T-helper 1 cell (primary cell): ENCODE measurements at regions not wholly inside any gene's neighbourhood (a gene's known extent, or its start where the extent isn't known, plus 50 kb on each side); places are given as distances from the start of the nearest gene placed in this dataset.

Source experiments
- DNase-seq, 5 donors: peaks; one replicate each; pipeline ENCODE4 v3.0.0-alpha.2; 2012 to 2020

DNA sequence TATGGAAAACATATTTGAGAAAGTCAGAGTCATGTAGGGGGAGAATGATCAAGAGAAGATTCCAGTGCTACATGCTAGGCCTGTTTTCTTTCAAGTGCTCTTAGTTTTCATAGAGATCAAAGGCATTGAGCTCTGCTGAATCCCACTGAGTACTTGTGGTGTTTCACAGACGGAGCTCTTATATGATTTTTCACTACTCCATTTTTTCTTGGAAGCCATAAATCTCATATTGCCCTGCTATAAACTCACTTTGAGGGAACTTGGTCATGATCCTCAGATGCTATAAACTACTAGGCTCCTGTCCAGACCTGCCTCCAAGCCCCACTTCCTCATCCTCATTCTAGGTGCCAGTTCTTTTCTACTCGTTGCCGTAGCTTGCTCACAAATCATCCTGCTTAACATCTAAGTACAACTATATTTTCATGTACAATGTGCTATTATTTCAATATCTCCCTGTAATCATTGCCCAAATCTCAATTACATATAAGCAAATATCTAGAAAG is 180.8 kb upstream of the CCDC179 start:
- DNase-seq: no peak

DNA sequence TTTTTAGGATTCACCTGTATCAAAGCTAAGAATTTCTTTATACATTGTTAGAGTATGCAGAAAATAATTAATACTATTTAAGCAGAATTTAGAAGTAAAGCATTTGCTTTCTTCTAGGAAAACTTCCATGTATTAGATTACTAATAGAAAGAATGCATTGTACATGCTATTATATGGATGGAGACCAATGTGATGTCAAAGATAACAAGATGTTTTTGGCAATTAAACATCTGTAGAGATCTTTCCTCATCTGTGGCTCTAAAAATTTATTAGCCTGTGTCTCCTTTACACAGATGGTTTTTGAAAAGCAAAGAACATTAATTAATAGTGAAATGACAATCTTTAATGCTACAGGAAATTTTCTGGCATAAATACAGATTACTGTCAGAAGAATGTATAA is 198.4 kb upstream of the CCDC179 start:
- DNase-seq: no peak

DNA sequence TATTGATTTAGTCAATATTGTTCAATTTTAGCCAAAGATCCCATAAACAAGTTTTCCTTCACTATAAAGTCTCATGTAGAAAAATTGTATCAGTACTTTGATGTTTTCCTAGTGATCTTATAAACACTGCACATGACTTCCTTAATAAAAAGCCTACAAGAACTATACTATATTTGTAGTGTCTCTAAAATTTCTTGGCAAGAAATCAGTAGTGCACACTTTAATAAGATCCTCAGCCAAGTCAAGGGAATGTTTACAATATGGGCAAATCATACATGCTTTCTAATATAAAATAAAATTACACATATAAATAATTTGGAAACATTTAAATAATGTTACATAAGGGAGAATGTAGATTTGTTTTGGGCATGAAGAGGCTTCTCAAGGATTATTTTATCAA is 203.0 kb upstream of the CCDC179 start:
- no peak for DNase-seq

DNA sequence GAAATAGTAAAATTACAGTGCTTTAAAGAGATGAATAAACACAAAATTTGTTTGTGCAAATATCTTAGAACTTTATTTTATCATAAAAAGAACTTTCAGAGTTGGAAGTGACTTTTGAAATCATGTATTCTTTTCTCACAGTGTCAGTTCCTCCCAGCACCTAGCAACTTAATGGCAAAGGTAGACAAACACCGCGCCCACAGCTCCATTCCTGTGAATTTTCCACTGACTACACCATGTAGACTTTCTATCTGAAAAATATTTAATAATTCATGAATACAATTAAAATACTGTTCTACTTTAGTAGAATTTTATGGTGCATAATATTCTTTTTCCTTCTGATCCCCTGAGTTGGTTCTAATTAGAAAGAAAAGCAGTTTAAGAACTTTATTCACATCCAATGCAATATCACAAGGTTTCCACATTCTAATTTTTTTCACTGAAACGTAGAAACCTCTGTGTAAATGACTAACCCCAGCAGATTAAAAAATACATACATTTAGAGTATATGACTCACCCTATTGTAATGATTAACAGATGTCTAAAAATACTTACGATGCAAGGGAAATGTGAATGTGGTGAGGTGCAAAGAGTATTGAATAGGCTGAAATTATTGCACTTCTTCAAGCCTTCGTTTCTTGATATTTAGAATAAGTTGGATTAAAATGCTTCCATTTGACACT is 218.2 kb upstream of the CCDC179 start:
- no peak for DNase-seq

DNA sequence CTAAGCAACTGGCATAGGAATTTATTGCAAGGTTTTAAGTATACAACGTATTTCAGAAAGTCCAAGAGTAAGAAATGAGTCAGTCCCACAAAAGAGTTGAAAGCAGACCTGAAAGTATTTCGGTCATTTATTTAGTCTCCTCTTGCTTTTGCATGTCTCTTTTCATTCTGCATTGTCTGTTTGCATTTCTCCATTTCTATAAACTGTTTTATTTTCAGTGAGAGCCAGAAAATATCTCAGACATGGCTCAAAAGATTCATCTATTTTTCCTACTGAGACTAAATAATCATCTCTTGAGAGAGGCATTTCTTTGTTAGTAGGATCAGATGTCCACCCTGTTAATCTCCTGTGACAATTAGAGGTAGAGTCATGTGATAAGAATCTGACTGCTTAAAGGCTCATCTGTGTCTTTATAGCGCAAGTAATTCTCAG is 219.1 kb upstream of the CCDC179 start:
- DNase-seq: no peak

DNA sequence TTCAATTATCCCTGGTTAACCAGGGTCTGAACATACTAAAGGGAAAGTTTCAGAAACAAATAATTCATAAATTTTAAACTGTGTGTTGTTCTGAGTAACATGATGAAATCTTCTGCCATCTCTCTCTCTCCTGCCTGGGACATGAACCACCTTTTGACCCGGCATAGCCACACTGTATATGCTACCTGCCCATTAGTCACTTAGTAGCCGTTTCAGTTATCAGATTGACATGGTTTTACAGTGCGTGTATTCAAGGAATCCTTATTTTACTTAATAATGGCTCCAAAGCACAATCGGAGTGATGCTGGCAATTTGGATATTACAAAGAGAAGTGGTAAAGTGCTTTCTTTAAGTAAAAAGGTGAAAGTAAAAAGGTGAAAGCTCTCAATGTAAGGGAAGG is 227.1 kb upstream of the CCDC179 start:
- DNase-seq: no peak

DNA sequence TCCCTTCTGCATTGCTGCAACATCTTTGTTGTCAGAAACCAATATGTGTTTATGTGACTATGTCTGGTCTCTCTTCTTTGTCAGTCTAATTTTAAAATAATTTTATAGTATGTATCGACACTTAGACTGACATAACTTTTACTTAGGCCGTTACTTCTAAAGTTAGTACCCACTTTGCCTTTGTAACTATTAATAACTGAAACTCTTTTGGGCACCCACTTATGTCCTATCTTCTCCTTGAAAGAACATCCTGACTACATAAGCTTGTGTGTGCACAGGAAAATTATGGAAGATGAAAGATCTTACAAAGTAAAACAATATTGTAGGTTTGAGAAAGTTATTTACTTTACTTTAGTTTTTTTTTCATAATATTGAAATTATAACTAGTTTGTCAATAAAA is 230.4 kb upstream of the CCDC179 start:
- DNase-seq: no peak

DNA sequence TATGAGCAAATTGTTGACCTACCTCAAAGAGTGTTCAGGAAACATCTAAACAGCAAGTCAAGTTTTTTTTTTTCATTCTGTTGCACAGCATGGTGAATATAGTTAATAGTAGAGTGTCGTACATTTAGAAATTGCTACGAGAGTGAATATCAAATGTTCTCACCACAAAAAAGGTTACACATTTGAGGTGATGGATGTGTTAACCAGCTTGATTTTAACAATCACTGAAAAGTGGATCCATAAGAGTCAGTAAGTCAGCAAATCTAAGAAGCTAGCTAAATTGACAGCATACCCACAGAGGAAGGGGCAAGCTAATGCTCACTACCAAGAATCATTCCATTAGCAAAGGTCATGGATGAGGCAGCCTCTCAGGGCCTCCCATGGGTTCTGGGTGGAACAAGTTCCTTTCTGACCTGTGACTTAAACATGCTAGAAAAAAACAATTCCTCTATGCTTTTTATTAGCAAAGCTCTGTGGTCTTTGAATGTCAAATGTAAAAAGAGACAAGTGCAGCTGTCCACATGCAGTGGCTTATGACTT is 235.4 kb upstream of the CCDC179 start:
- DNase-seq: no peak

DNA sequence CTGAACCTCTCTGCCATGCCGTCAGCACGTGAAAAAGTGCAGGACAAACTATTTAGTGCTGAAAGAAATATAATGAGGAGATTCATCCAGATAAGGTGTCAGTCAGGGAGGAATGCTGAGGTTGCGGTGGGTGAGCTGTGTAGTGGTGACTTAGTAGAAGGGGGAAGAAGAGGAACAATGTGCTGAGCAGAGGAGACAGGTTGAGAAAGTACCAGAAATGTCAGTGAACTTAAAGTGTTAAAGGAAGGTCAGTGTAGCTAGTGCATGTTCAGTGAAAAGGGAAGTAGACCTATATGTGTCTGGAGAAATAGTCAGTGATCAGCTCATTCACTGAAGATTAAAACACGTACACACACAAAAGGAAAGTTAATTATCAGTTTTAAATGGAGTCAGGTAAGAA is 237.6 kb upstream of the CCDC179 start:
- no peak for DNase-seq

DNA sequence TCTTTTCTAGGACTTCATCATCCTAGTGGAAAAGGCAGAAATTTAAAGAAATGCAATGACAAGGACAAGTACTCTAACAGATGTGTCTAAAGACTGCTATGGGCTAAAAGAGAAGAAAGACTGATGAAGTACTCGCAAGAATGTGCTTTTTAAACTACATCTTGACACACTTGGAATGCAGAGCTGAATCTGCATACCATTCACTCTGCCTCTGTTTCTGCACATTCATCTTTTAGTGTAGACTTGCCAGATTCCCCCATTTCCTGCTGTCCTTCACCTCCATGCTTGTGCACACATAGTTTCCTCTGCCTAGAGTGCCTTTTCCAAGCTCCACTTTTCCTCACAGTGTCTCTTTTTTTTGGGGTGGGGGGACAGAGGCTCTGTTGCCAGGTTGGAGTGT is 239.0 kb upstream of the CCDC179 start:
- no peak for DNase-seq

DNA sequence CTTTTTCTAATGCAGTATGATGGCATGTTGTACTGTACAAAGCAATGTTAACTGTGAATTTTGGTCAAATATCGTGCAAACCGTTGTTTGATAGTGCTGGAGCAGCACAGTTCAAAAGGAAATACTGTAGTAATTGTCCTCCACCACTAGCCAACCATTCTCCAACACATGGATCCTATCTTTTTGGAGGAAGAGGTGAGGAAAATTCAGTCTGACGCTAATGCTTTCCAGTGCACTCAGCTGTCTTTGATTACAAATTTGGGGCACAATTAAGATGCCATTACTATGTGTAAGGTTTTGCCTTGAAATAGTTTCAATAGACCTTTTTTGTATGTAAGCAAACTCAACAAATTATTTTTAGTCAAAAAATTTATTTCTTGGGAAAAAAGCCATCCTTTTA is 240.5 kb upstream of the CCDC179 start:
- no peak for DNase-seq

DNA sequence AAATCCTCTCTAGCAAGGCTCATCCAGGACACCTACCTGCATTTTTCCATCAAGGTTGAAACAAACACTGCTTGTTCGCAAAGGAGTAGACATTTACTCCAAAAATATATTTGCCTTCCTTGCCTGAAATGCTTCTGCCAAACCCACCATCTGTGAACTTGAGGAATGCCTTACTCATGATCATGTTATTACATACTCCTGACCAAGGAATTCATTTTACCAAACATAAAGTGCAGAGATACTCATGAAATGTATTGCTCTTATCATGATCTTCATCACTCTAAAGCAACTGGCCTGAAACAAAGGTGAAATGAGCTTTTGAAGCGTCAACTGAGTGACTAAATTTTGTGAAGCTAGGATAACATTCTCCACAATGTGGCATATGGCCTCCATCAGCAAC is 243.1 kb upstream of the CCDC179 start:
- DNase-seq: no peak

DNA sequence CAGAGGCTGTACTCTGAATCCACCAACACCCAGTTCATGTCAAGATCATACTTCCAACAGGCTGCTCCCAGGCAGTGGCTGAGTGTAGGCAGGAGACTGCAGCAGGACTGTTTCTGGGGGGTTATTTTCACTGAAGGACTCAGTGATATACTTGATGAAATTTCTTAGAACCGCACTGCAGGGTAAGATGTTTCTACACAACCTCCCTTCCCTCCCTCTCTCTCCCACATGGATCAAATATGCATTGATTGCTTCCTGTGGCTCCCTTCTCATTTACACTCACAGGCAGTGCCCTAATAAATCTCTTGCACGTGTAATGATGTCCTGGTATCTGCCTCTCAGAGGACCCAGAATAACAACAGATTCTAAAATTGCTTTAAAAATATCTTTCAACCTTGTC is 251.3 kb upstream of the CCDC179 start:
- DNase-seq: no peak

DNA sequence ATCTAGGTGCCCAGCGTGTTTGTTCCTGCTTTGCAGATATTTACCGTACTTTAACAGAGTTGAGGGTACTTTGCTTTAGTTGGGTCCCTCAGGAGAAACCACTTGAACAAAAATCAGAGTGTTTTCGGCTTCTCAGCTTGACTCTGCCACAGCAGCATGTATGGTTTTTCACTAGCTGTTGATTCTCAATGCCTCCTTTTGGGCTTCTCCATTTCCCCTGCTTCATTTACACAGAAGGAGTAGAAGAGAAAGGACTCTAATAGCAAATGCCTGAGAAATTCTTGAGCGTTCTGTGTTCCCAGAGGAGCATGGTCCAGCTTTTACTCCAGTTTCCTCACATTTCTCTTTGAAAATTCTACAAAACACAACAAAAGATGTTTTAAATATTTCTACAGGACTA is 252.1 kb upstream of the CCDC179 start:
- DNase-seq: no peak

DNA sequence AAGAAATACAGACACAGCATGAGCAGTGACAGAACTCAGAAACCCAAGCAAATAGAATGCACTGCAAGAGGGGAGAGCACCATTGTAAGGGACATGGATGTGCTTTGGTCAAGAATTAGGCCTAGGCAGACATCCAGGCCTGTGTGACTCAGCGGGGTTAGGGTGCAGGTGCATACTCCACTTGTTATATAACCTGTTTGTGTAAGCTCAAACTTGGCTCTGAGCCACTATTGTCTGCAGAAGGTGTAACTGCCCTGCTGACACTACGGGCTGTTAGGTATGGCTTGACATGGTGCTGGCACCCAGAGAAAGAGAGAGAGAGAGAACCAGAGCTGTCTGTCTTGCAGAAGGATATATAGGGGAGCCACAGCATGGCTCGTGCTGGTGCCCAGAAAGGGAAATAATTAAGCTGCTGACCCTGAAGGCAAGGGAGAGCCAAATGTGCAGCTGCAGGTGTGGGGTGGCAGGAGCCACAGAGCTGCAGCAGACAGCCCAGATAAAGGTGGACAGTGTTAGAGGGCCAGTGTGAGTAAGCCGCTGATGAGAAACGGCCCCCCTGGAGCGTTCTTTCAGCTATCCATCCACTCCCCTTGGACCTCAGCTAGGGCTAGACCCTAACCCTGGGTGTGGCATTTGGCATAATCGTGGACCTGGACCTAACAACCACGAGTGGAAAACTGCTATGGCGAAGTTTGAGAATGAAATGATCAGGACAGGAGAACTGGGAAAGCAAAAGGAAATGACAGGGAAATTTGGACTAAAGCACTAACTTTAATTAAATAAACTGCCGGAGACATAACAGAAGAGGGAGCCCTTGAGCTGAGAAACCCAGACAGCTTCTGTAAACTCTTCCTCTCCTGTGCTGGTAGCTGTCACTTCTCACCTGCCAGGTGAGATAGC is 253.0 kb upstream of the CCDC179 start:
- DNase-seq: no peak

DNA sequence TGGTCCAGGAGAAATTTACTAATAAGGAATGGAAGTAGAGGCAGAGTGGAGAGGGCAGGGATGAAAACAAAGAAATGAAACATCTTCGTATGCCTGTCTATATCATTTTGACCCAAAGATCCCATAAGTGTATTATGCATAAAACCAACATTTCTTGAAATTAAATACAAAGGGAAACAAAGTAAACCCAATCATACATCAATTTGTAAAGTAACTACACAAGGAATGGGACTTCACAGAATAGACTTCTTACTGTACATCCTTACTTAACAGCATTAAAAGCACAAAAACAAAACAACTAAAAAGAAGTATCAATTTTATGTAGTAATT is 253.6 kb upstream of the CCDC179 start:
- DNase-seq: no peak

DNA sequence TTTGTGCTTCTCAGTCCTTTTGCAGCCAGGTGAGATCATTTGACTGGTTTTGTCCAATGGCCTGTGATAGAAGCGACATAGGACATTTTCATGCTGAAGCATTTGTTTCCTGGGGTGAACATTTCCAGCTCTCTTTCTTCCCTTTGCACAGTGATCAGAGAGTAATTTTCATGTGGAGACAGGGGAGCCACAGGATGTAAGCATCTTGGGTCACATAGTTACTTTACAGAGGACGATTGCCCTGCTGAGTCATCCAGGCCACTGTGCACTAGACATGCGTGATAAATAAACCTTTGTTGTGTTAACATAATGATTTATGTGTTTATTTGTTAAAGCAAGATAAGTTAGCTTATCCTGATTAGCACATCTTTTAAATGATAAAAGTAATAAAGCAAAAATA is 263.5 kb upstream of the CCDC179 start:
- no peak for DNase-seq

DNA sequence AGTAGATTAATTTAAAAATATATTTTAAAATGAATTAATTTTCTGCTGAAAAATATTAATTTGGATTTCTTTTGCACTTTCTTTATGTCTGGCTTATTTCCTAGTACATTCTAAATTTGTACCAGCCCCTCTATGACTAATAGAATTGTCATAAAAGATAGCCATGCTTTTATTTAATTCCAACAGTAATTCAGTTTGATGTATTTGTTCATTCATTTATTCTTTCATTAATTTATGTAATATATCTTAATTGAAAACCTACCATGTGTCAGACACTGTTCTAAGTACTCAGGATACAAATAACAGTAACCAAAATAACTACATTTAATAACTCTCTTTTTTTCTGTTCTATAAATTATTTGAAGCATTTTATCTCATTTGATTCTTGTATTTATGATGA is 264.0 kb upstream of the CCDC179 start:
- no peak for DNase-seq

DNA sequence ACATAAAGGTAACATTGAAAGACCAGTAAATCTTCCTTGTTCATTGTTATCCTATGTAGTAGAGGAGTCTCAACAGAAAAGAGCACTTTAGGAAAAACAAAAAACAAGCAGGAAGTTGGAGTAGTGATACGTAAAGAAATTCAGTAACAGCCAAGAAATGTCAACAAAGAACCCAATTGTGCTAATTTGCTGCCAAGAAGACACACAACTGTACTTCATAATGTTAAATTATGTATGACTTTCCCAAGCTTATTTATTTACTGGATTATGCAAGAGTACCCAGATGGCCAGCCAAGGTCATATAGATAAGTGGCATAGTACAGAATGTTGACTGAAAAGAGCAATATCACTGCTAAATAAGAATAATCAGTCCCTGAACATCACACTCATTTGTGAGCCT is 264.7 kb upstream of the CCDC179 start:
- DNase-seq: no peak

DNA sequence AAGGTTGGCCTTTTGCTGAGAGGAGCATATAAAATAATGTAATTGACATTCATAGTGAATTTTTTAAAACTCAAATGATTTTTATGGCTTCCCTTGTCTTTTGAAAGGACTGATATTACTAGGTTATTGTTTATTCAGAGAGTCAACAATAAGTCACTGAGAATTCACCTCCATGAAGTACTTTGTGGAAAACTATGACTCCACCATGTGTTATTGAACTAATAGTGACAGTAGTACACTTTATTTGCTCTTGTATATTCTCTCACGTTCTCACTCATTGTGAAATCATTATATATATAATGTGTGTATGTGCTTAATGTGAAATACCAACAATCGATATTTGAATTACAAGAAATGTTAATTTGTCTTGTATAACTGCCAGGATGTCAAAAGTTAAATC is 267.4 kb upstream of the CCDC179 start:
- DNase-seq: no peak

DNA sequence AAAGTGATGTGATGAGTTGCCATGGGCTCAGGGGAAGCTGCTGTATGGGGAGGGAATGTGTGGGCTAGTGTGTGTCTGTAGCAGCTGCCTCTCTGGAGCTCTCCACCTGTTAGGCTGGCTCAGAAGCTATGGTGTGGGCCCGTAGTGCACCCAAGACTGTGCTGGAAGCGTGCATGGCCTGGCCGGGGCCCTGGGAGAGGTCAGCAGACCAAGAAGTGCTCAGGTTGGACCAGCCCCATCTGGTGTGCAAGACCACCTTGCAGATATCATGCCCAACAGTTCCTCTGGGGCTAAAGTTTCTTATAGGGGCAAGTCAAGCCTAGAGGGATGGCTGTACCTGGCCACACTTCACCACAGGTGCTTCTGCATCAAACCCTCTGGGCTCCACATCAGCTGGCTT is 274.4 kb upstream of the CCDC179 start:
- DNase-seq: no peak

DNA sequence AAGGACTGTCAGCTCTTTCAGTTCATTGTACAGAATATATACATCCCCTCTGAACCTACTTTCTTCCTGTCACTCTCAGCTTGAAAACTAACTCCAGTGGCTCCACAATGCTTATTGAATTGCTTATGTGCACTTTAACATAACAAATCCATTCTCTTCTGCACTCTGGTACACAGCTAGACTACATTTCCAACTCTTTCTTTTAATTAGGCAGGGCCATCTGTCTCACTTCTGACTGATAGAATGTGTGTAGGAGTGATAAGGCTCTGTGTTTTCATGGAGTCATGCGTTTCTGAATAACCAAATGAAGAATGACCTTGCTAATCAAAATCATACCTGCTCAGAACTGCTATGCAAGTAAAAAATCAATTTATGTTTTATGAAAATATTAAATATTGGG is 278.5 kb upstream of the CCDC179 start:
- DNase-seq: no peak

DNA sequence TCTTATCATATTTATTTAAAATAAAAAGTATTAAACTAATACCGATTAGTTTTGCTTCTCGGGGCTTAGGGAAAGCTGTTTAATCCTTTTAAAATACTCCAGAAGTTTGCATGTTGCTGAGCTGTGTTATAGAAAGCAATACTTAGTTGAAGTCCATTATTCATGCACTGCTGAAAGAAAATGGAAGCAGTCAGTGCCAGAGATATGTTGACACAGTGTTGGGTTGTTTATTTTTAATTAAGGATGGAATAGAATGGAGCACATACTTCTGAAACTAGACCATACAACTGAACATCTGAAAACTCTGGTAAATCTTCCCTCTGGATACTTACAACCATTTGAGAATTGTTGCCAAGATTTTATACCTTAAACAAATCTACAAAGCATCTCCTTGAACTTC is 282.7 kb upstream of the CCDC179 start:
- no peak for DNase-seq

DNA sequence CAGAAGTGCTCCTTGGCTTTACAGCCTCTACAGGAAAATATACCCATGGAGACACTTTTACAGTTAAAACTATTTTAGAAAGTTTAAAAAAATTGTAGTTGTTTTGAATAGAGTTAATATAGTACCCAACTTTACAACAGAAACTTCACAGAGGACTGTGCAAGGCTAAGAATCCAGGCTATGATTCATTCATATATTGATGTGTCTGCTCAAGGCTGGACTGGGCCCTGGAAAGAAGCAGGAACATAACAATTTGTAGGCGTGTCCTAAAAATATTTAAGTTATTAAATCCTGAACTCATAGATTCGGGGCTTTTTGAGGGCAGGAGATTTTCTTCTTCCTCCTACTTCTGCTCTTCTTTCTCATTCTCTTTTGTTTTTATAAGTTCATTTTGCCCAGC is 291.5 kb upstream of the CCDC179 start:
- DNase-seq: no peak
